Sigmoid colon (tissue), 6 donors: ENCODE measurements at regions not wholly inside any gene's neighbourhood (a gene's known extent, or its start where the extent isn't known, plus 50 kb on each side); places are given as distances from the start of the nearest gene placed in this dataset.
"Not testable (repeated sequence)": the region's sequence is repeated elsewhere in the genome, so short reads cannot be mapped to it uniquely, and the experiment has no call there.

Experiments used
- DNase-seq: peaks from one replicate; pipeline ENCODE4 v3.0.0-alpha.2; 2019
- H3K27ac ChIP-seq, 4 donors: fragments of 200-600 bp; sonication (generic); one replicate each; pipeline ENCODE4 v1.5.1; 2016 to 2019; ENCODE audit warnings: mild to moderate bottlenecking in 1 of 4
- H3K27me3 ChIP-seq, 3 donors: fragments of 200-600 bp; sonication (generic); one replicate each; pipeline ENCODE4 v1.5.1; 2019; ENCODE audit warnings: mild to moderate bottlenecking in 1 of 3
- H3K36me3 ChIP-seq, 4 donors: fragments of 200-600 bp; sonication (generic); one replicate each; pipeline ENCODE4 v1.5.1; 2016 to 2019
- H3K4me1 ChIP-seq, 4 donors: fragments of 200-600 bp; sonication (generic); one replicate each; pipeline ENCODE4 v1.5.1; 2017 to 2019
- H3K4me3 ChIP-seq, 4 donors: fragments of 200-600 bp; sonication (generic); one replicate each; pipeline ENCODE4 v1.5.1; 2017 to 2019; ENCODE audit warnings: mild to moderate bottlenecking in 2 of 4, moderate library complexity in 1 of 4
- H3K9me3 ChIP-seq, 4 donors: fragments of 200-600 bp in 3 of 4; sonication (generic) in 3 of 4; one replicate each; pipeline versions ENCODE4 v1.5.1 to v1.6.1; 2013 to 2019
- CTCF ChIP-seq, 4 experiments: fragments of 450-650 bp in 3 of 4; fragments of 200-600 bp in 1 of 4; IDR thresholded peaks; one replicate each; pipeline ENCODE4 v1.5.1; 2016 to 2019; ENCODE audit warnings: antibody characterized with exemption in 4 of 4, mild to moderate bottlenecking in 3 of 4, moderate library complexity in 2 of 4
- EP300 ChIP-seq, 4 donors: sonication (generic); formaldehyde crosslinking; IDR thresholded peaks; one replicate each; pipeline ENCODE4 v1.6.1; 2017; ENCODE audit warnings: antibody characterized with exemption in 4 of 4
- POLR2A ChIP-seq, 2 donors: fragments of 450-650 bp; IDR thresholded peaks; one replicate each; pipeline ENCODE4 v1.6.1; 2016; ENCODE audit warnings: antibody characterized with exemption in 2 of 2, mild to moderate bottlenecking in 2 of 2, moderate library complexity in 2 of 2
- POLR2AphosphoS5 ChIP-seq, 4 donors: sonication (generic); formaldehyde crosslinking; IDR thresholded peaks; one replicate each; pipeline ENCODE4 v1.6.1; 2017; ENCODE audit warnings: antibody characterized with exemption in 4 of 4
- WGBS, 2 donors: extraction: QIAGEN DNeasy Blood & Tissue Kit; methylation state at CpG; one replicate each; pipeline ENCODE4 v1.1.7; 2013; 5-methylcytosine and 5-hydroxymethylcytosine counted together
- intact Hi-C: fragments of 100-400 bp; cut with DNase I; formaldehyde crosslinking; loops from one replicate; pipeline ENCODE4 v1.15.1; 2023
- donor health status: healthy with polysubstance abuse.
- donor health status: healthy.

GRCh38 chr6:78251931-78252330, 599.1 kb downstream of the MEI4 start:
- Histone ChIP-seq H3K9me3 (no peaks in the 10 kb centered on the region), H3K4me3 (no peak overlapping the region), H3K4me1 (no peaks in the 10 kb centered on the region), H3K27ac (no peak overlapping the region), H3K27me3 (no peaks in the 10 kb centered on the region), H3K36me3 (no peaks in the 10 kb centered on the region)
- intact Hi-C loops: no loop called here
- WGBS, 2 donors: 88 to 89% methylated on average over 4 of the region's 4 CpGs
- DNase-seq: no peak
- no peak for TF ChIP-seq CTCF (IDR thresholded peaks at IDR 0.05)
- TF ChIP-seq POLR2AphosphoS5 (IDR thresholded peaks at IDR 0.05): no peak
- no peak for TF ChIP-seq POLR2A (IDR thresholded peaks at IDR 0.05)
- TF ChIP-seq EP300 (IDR thresholded peaks at IDR 0.05): no peak

- no peaks in the 10 kb centered on the region for H3K36me3 ChIP-seq
- intact Hi-C loops: no loop called here
- WGBS, 2 donors: 62 to 67% methylated on average over 2 of the region's 2 CpGs
- no peak overlapping the region for H3K27ac ChIP-seq
- H3K4me1 ChIP-seq: no peaks in the 10 kb centered on the region
- H3K4me3 ChIP-seq: no peak overlapping the region
- H3K27me3 ChIP-seq: no peaks in the 10 kb centered on the region
- H3K9me3 ChIP-seq: no peaks in the 10 kb centered on the region
- no peak for DNase-seq
- TF ChIP-seq EP300 (IDR thresholded peaks at IDR 0.05) (no peak), POLR2A (IDR thresholded peaks at IDR 0.05) (no peak), POLR2AphosphoS5 (IDR thresholded peaks at IDR 0.05) (no peak), CTCF (IDR thresholded peaks at IDR 0.05) (no peak)
Observed at GRCh38 chr6:78253618-78254017, 600.8 kb downstream of the MEI4 start.

GRCh38 chr6:78259935-78260334, 607.1 kb downstream of the MEI4 start:
- DNase-seq: no peak
- TF ChIP-seq CTCF (IDR thresholded peaks at IDR 0.05): no peak
- TF ChIP-seq EP300 (IDR thresholded peaks at IDR 0.05): no peak
- no peak for TF ChIP-seq POLR2AphosphoS5 (IDR thresholded peaks at IDR 0.05)
- no peak for TF ChIP-seq POLR2A (IDR thresholded peaks at IDR 0.05)
- WGBS, 2 donors: 82 to 90% methylated on average over 1 of the region's 1 CpG
- H3K9me3 ChIP-seq: no peaks in the 10 kb centered on the region
- no peak overlapping the region for H3K4me3 ChIP-seq
- H3K4me1 ChIP-seq: no peaks in the 10 kb centered on the region
- no peak overlapping the region for H3K27ac ChIP-seq
- intact Hi-C loops: no loop called here
- H3K27me3 ChIP-seq: no peaks in the 10 kb centered on the region
- no peaks in the 10 kb centered on the region for H3K36me3 ChIP-seq

GRCh38 chr6:78260427-78260826, 606.9 kb upstream of the IRAK1BP1 start:
- H3K9me3 ChIP-seq, intact Hi-C loops: not testable (repeated sequence)
- WGBS, 2 donors: 33 to 56% methylated on average over 3 of the region's 3 CpGs

GRCh38 chr6:78268591-78269452, 598.5 kb upstream of the IRAK1BP1 start:
- no peak for TF ChIP-seq EP300 (IDR thresholded peaks at IDR 0.05)
- TF ChIP-seq POLR2A (IDR thresholded peaks at IDR 0.05): no peak
- TF ChIP-seq POLR2AphosphoS5 (IDR thresholded peaks at IDR 0.05): no peak
- TF ChIP-seq CTCF (IDR thresholded peaks at IDR 0.05): no peak
- H3K9me3 ChIP-seq: no peaks in the 10 kb centered on the region
- DNase-seq: no peak
- intact Hi-C loops: no loop called here
- H3K27me3 ChIP-seq: no peaks in the 10 kb centered on the region
- no peaks in the 10 kb centered on the region for H3K4me1 ChIP-seq
- 75 to 84% methylated on average over 2 of the region's 2 CpGs for WGBS, 2 donors
- no peak overlapping the region for H3K4me3 ChIP-seq
- H3K36me3 ChIP-seq: no peaks in the 10 kb centered on the region
- no peak overlapping the region for H3K27ac ChIP-seq

More at GRCh38 chr6:78260427-78260826, 606.9 kb upstream of the IRAK1BP1 start:
- not testable (repeated sequence) for H3K27me3 ChIP-seq, H3K36me3 ChIP-seq, DNase-seq, H3K4me3 ChIP-seq, H3K27ac ChIP-seq, H3K4me1 ChIP-seq
